ENCODE measurements at regions not wholly inside any gene's neighbourhood (a gene's known extent, or its start where the extent isn't known, plus 50 kb on each side); places are given as distances from the start of the nearest gene placed in this dataset.

- Histone ChIP-seq H3K4me1 (ENCODE audit: control insufficient read depth, insufficient read depth, low read length) (no peaks in the 10 kb centered on the region), H3K9me3 (ENCODE audit: control insufficient read depth, insufficient read depth, low read length) (no peaks in the 10 kb centered on the region), H3K4me3 (ENCODE audit: low read depth, low read length) (no peak overlapping the region), H3K27me3 (ENCODE audit: control insufficient read depth, insufficient read depth, low read length) (no peaks in the 10 kb centered on the region), H3K9ac (ENCODE audit: low read depth, low read length) (no peak overlapping the region), H3K36me3 (ENCODE audit: control insufficient read depth, insufficient read depth, low read length) (no peaks in the 10 kb centered on the region)
These were observed 163.1 kb downstream of the ASB1 start for GRCh38 chr2:238589591-238590460.

GRCh38 chr2:238591732-238592131, 165.0 kb downstream of the ASB1 start:
- Histone ChIP-seq H3K4me1 (ENCODE audit: control insufficient read depth, insufficient read depth, low read length) (no peaks in the 10 kb centered on the region), H3K27me3 (ENCODE audit: control insufficient read depth, insufficient read depth, low read length) (no peaks in the 10 kb centered on the region), H3K4me3 (ENCODE audit: low read depth, low read length) (no peak overlapping the region), H3K36me3 (ENCODE audit: control insufficient read depth, insufficient read depth, low read length) (no peaks in the 10 kb centered on the region), H3K9me3 (ENCODE audit: control insufficient read depth, insufficient read depth, low read length) (no peaks in the 10 kb centered on the region), H3K9ac (ENCODE audit: low read depth, low read length) (no peak overlapping the region)

GRCh38 chr2:238593236-238593635, 166.5 kb downstream of the ASB1 start:
- no peak overlapping the region for H3K4me3 ChIP-seq (ENCODE audit: low read depth, low read length)
- H3K36me3 ChIP-seq (ENCODE audit: control insufficient read depth, insufficient read depth, low read length) = no peaks in the 10 kb centered on the region
- no peaks in the 10 kb centered on the region for H3K9me3 ChIP-seq (ENCODE audit: control insufficient read depth, insufficient read depth, low read length)
- H3K4me1 ChIP-seq (ENCODE audit: control insufficient read depth, insufficient read depth, low read length) = no peaks in the 10 kb centered on the region
- H3K27me3 ChIP-seq (ENCODE audit: control insufficient read depth, insufficient read depth, low read length) = no peaks in the 10 kb centered on the region
- no peak overlapping the region for H3K9ac ChIP-seq (ENCODE audit: low read depth, low read length)

GRCh38 chr2:238593678-238594077, 167.0 kb downstream of the ASB1 start:
- no peak overlapping the region for H3K4me3 ChIP-seq (ENCODE audit: low read depth, low read length)
- no peaks in the 10 kb centered on the region for H3K9me3 ChIP-seq (ENCODE audit: control insufficient read depth, insufficient read depth, low read length)
- no peaks in the 10 kb centered on the region for H3K4me1 ChIP-seq (ENCODE audit: control insufficient read depth, insufficient read depth, low read length)
- H3K27me3 ChIP-seq (ENCODE audit: control insufficient read depth, insufficient read depth, low read length) = no peaks in the 10 kb centered on the region
- H3K9ac ChIP-seq (ENCODE audit: low read depth, low read length) = no peak overlapping the region
- H3K36me3 ChIP-seq (ENCODE audit: control insufficient read depth, insufficient read depth, low read length) = no peaks in the 10 kb centered on the region

- no peaks in the 10 kb centered on the region for H3K36me3 ChIP-seq (ENCODE audit: control insufficient read depth, insufficient read depth, low read length)
- H3K9ac ChIP-seq (ENCODE audit: low read depth, low read length) = no peak overlapping the region
- H3K27me3 ChIP-seq (ENCODE audit: control insufficient read depth, insufficient read depth, low read length) = no peaks in the 10 kb centered on the region
- H3K4me3 ChIP-seq (ENCODE audit: low read depth, low read length) = no peak overlapping the region
- no peaks in the 10 kb centered on the region for H3K4me1 ChIP-seq (ENCODE audit: control insufficient read depth, insufficient read depth, low read length)
- no peaks in the 10 kb centered on the region for H3K9me3 ChIP-seq (ENCODE audit: control insufficient read depth, insufficient read depth, low read length)
These were observed 168.3 kb downstream of the ASB1 start for GRCh38 chr2:238594796-238595749.

GRCh38 chr2:238595750-238596570, 169.2 kb downstream of the ASB1 start:
- Histone ChIP-seq H3K27me3 (ENCODE audit: control insufficient read depth, insufficient read depth, low read length) (no peaks in the 10 kb centered on the region), H3K9ac (ENCODE audit: low read depth, low read length) (no peak overlapping the region)

GRCh38 chr2:238596571-238597551, 170.1 kb downstream of the ASB1 start:
- H3K4me3 ChIP-seq (ENCODE audit: low read depth, low read length) = no peak overlapping the region
- no peaks in the 10 kb centered on the region for H3K9me3 ChIP-seq (ENCODE audit: control insufficient read depth, insufficient read depth, low read length)
- H3K9ac ChIP-seq (ENCODE audit: low read depth, low read length) = no peak overlapping the region
- no peaks in the 10 kb centered on the region for H3K36me3 ChIP-seq (ENCODE audit: control insufficient read depth, insufficient read depth, low read length)
- H3K4me1 ChIP-seq (ENCODE audit: control insufficient read depth, insufficient read depth, low read length) = no peaks in the 10 kb centered on the region
- H3K27me3 ChIP-seq (ENCODE audit: control insufficient read depth, insufficient read depth, low read length) = no peaks in the 10 kb centered on the region

More at GRCh38 chr2:238595750-238596570, 169.2 kb downstream of the ASB1 start:
- H3K36me3 ChIP-seq (ENCODE audit: control insufficient read depth, insufficient read depth, low read length) = no peaks in the 10 kb centered on the region
- no peak overlapping the region for H3K4me3 ChIP-seq (ENCODE audit: low read depth, low read length)
- H3K9me3 ChIP-seq (ENCODE audit: control insufficient read depth, insufficient read depth, low read length) = no peaks in the 10 kb centered on the region
- H3K4me1 ChIP-seq (ENCODE audit: control insufficient read depth, insufficient read depth, low read length) = no peaks in the 10 kb centered on the region

- no peaks in the 10 kb centered on the region for H3K36me3 ChIP-seq (ENCODE audit: control insufficient read depth, insufficient read depth, low read length)
- H3K9ac ChIP-seq (ENCODE audit: low read depth, low read length) = no peak overlapping the region
- H3K4me1 ChIP-seq (ENCODE audit: control insufficient read depth, insufficient read depth, low read length) = no peaks in the 10 kb centered on the region
- H3K4me3 ChIP-seq (ENCODE audit: low read depth, low read length) = no peak overlapping the region
- H3K27me3 ChIP-seq (ENCODE audit: control insufficient read depth, insufficient read depth, low read length) = no peaks in the 10 kb centered on the region
- H3K9me3 ChIP-seq (ENCODE audit: control insufficient read depth, insufficient read depth, low read length) = no peaks in the 10 kb centered on the region
These were observed 171.2 kb downstream of the ASB1 start for GRCh38 chr2:238597638-238598528.

- H3K4me1 ChIP-seq (ENCODE audit: control insufficient read depth, insufficient read depth, low read length) = no peaks in the 10 kb centered on the region
- H3K4me3 ChIP-seq (ENCODE audit: low read depth, low read length) = no peak overlapping the region
- no peaks in the 10 kb centered on the region for H3K9me3 ChIP-seq (ENCODE audit: control insufficient read depth, insufficient read depth, low read length)
- H3K27me3 ChIP-seq (ENCODE audit: control insufficient read depth, insufficient read depth, low read length) = no peaks in the 10 kb centered on the region
- no peak overlapping the region for H3K9ac ChIP-seq (ENCODE audit: low read depth, low read length)
- H3K36me3 ChIP-seq (ENCODE audit: control insufficient read depth, insufficient read depth, low read length) = no peaks in the 10 kb centered on the region
These were observed 172.2 kb downstream of the ASB1 start for GRCh38 chr2:238598802-238599530.
